ENCODE measurements at regions not wholly inside any gene's neighbourhood (a gene's known extent, or its start where the extent isn't known, plus 50 kb on each side); places are given as distances from the start of the nearest gene placed in this dataset.
A peak's percentile ranks its signal among the peaks of the same experiment; 100 is the strongest.
"Not testable (repeated sequence)": the region's sequence is repeated elsewhere in the genome, so short reads cannot be mapped to it uniquely, and the experiment has no call there.

DNA sequence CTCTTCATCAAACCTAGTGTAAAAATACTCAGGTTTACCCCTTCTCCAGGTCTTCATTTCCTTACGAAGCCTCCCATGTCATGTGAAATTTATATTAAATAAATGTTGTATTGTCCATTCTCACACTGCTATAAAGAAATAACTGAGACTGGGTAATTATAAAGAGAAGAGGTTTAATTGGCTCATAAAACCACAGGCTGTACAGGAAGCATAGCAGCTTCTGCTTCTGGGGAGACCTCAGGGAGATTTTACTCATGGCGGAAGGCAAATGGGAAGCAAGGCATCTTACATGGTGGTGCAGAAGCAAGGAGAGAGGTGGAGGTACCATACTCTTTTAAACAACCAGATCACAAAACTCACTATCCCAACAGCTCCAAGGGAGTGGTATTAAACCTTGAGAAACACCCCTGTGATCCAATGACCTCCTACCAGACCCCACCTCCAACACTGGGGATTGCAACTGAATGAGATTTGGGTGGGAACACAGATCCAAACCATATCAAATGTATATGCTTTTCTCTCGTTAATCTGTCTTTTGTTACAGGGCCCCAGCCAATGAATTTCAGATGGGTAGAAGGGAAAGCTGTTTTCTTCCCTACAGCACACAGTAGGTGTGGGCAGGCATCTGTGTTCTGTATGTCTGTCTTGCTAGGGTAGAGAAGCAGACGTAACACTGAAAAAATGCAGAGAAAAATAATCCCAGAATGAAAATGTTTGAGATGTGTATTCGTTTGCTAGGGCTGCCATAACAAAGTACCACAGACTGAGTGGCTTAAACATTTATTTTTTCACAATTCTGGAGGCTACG is 88.0 kb upstream of the BTN3A2 start:
- TF ChIP-seq, protein P1, sequence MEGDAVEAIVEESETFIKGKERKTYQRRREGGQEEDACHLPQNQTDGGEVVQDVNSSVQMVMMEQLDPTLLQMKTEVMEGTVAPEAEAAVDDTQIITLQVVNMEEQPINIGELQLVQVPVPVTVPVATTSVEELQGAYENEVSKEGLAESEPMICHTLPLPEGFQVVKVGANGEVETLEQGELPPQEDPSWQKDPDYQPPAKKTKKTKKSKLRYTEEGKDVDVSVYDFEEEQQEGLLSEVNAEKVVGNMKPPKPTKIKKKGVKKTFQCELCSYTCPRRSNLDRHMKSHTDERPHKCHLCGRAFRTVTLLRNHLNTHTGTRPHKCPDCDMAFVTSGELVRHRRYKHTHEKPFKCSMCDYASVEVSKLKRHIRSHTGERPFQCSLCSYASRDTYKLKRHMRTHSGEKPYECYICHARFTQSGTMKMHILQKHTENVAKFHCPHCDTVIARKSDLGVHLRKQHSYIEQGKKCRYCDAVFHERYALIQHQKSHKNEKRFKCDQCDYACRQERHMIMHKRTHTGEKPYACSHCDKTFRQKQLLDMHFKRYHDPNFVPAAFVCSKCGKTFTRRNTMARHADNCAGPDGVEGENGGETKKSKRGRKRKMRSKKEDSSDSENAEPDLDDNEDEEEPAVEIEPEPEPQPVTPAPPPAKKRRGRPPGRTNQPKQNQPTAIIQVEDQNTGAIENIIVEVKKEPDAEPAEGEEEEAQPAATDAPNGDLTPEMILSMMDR (IDR thresholded peaks at IDR 0.05): no peak
- DNase-seq (ENCODE audit: low spot score): no peak
- Mint-ChIP-seq H3K4me1 (ENCODE audit: low read depth) (peaks cover 9% of the 10 kb centered on the region), H3K27ac (ENCODE audit: unreplicated experiment) (no peak overlapping the region), H3K27me3 (ENCODE audit: low read depth) (no peaks in the 10 kb centered on the region), H3K36me3 (ENCODE audit: low read depth) (peaks cover 4% of the 10 kb centered on the region), H3K4me3 (ENCODE audit: unreplicated experiment) (no peak overlapping the region), H3K9me3 (ENCODE audit: low read depth) (no peaks in the 10 kb centered on the region)

DNA sequence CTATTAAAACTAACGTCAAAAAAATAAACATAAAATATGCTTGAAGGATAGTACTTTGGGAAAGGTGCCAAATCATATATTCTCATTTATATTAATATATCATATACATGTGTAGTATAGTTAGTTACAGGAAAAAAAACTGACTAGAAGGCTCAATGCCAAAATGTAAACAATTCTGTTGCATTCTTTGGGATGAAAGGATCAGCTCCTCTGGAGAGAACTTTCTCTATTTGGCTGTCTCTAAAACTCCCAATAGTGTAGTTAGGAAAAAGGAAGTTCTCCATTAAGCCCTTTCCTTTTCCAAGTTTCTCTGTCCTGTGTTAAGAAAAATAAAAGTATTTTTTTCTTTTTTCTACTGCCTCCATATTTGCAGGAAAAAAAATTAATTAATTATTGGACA is 86.5 kb upstream of the BTN3A2 start:
- no peaks in the 10 kb centered on the region for H3K27me3 Mint-ChIP-seq (ENCODE audit: low read depth)
- TF ChIP-seq, protein P1 (IDR thresholded peaks at IDR 0.05): no peak
- no peaks in the 10 kb centered on the region for H3K9me3 Mint-ChIP-seq (ENCODE audit: low read depth)
- H3K4me1 Mint-ChIP-seq (ENCODE audit: low read depth): peaks cover 20% of the 10 kb centered on the region
- no peak for DNase-seq (ENCODE audit: low spot score)
- peaks cover 4% of the 10 kb centered on the region for H3K36me3 Mint-ChIP-seq (ENCODE audit: low read depth)
- no peak overlapping the region for H3K4me3 Mint-ChIP-seq (ENCODE audit: unreplicated experiment)
- no peak overlapping the region for H3K27ac Mint-ChIP-seq (ENCODE audit: unreplicated experiment)

DNA sequence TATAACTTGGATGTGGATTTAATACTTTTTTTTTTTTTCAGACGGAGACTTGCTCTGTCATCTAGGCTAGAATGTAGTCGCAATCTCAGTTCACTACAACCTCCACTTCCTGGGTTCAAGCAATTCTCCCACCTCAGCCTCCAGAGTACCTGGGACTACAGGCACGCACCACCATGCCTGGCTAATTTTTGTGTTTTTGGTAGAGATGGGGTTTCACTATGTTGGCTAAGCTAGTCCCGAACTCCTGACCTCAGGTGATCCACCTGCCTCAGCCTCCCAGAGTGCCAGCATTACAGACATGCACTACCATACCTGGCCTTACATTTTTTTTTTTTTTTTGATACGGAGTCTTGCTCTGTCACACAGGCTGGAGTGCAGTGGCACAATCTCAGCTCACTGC is 85.6 kb upstream of the BTN3A2 start:
- not testable (repeated sequence) for H3K36me3 Mint-ChIP-seq (ENCODE audit: low read depth); H3K4me3 Mint-ChIP-seq (ENCODE audit: unreplicated experiment); DNase-seq (ENCODE audit: low spot score); H3K27ac Mint-ChIP-seq (ENCODE audit: unreplicated experiment); H3K27me3 Mint-ChIP-seq (ENCODE audit: low read depth); H3K9me3 Mint-ChIP-seq (ENCODE audit: low read depth)
- peaks cover 26% of the 10 kb centered on the region for H3K4me1 Mint-ChIP-seq (ENCODE audit: low read depth)

DNA sequence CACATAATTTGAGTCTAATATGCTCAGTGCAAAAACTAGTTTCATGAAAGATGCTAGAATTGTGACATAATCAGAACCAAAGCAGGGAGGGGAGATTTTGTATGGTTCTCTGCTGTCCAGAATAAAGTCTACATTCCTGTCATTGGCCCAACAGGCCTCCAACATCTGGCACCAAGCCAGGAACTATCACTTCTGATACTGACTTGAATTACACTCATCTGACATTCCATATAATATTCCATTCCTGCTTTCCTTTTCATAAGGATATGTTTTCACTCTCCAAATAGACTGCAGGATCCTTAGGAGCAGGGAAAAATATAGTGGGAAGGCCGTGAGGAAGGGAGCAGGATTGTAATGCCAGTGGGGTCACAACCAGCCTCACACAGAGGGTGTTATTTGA is 84.6 kb upstream of the BTN3A2 start:
- Mint-ChIP-seq H3K27ac (ENCODE audit: unreplicated experiment) (no peak overlapping the region), H3K4me3 (ENCODE audit: unreplicated experiment) (no peak overlapping the region), H3K36me3 (ENCODE audit: low read depth) (peaks cover 4% of the 10 kb centered on the region), H3K27me3 (ENCODE audit: low read depth) (no peaks in the 10 kb centered on the region), H3K9me3 (ENCODE audit: low read depth) (no peaks in the 10 kb centered on the region), H3K4me1 (ENCODE audit: low read depth) (peaks cover 28% of the 10 kb centered on the region)
- no peak for DNase-seq (ENCODE audit: low spot score)
- TF ChIP-seq, protein P1 (IDR thresholded peaks at IDR 0.05): no peak

DNA sequence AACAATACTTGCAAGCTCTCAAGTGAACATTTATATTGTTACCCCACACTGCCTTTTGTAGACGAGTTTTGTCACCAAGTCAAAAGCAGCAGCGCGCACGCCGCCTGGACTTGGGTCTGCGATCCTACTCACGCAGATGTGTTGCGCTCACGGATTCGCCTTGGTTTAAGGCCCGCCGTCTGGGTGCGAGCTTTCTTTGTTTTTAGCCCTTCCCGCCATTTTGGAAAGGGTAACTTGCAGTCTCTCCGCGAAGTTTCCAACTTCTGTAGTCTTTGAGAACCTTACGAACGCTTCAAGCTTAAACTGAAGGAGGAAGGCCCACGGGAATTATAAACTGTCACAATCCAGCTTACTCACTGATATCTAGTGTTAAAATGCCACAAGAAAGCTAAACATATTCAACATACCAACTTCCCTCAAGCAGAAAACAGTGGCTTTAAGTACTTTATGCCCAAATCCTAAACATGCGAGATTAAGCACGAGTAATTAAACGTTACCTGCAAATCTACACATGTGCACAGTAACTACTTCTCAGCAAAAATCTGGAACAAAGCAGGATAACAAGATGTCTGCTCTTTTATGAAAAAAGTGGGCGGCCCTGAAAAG is 80.4 kb upstream of the BTN3A2 start:
- DNase-seq (ENCODE audit: low spot score): no peak
- H3K4me3 Mint-ChIP-seq (ENCODE audit: unreplicated experiment): peak overlapping the region; percentile 98
- H3K4me1 Mint-ChIP-seq (ENCODE audit: low read depth): peaks cover 34% of the 10 kb centered on the region
- TF ChIP-seq, protein P1 (IDR thresholded peaks at IDR 0.05): no peak
- peak overlapping the region; percentile 100 for H3K27ac Mint-ChIP-seq (ENCODE audit: unreplicated experiment)
- H3K27me3 Mint-ChIP-seq (ENCODE audit: low read depth): no peaks in the 10 kb centered on the region
- peaks cover 6% of the 10 kb centered on the region for H3K36me3 Mint-ChIP-seq (ENCODE audit: low read depth)
- peaks cover 11% of the 10 kb centered on the region for H3K9me3 Mint-ChIP-seq (ENCODE audit: low read depth)
